ENCODE measurements at regions not wholly inside any gene's neighbourhood (a gene's known extent, or its start where the extent isn't known, plus 50 kb on each side); places are given as distances from the start of the nearest gene placed in this dataset.
A peak's percentile ranks its signal among the peaks of the same experiment; 100 is the strongest.

- TF ChIP-seq REST (IDR thresholded peaks at IDR 0.05; ENCODE audit: unreplicated experiment) (no peak), POLR2AphosphoS5 (IDR thresholded peaks at IDR 0.05; ENCODE audit: low read depth) (no peak), EZH2phosphoT487 (IDR thresholded peaks at IDR 0.05; ENCODE audit: unreplicated experiment) (no peak)
These were observed 584.6 kb downstream of the MCTP2 start (continued) for GRCh38 chr15:94815914-94816313.

- TF ChIP-seq, protein P1, sequence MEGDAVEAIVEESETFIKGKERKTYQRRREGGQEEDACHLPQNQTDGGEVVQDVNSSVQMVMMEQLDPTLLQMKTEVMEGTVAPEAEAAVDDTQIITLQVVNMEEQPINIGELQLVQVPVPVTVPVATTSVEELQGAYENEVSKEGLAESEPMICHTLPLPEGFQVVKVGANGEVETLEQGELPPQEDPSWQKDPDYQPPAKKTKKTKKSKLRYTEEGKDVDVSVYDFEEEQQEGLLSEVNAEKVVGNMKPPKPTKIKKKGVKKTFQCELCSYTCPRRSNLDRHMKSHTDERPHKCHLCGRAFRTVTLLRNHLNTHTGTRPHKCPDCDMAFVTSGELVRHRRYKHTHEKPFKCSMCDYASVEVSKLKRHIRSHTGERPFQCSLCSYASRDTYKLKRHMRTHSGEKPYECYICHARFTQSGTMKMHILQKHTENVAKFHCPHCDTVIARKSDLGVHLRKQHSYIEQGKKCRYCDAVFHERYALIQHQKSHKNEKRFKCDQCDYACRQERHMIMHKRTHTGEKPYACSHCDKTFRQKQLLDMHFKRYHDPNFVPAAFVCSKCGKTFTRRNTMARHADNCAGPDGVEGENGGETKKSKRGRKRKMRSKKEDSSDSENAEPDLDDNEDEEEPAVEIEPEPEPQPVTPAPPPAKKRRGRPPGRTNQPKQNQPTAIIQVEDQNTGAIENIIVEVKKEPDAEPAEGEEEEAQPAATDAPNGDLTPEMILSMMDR (conservative IDR thresholded peaks at IDR 0.05; ENCODE audit: low read depth in 2 of 2): peak in 1 of 2 experiments; percentile 13; a peak in 1 of 4 replicates
- no peak for TF ChIP-seq NANOG (IDR thresholded peaks at IDR 0.05; ENCODE audit: borderline replicate concordance)
These were observed 598.8 kb downstream of the MCTP2 start for GRCh38 chr15:94829887-94830884.

DNA sequence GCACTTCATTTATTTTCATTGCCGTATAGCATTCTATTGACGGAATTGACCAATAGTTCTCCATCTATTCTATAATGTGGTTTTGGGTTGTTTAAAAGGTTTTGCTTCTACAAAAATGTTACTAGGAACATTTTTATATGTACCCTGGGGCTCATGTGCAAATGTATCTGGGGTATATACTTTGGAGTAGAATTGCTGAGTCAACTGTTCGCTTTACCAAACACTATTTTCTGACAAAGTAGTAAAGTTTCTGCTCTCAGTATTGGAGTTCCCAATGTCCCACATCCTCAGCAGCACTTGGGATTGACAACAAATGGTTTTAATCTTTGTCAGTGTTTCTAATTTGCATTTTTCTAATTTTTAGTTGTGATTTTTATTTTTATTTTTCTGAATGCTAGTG is 602.6 kb downstream of the MCTP2 start:
- H3K4me3 ChIP-seq: no peak overlapping the region
- Mint-ChIP-seq H3K9me3 (peaks cover 14% of the 10 kb centered on the region), H3K27ac (no peak overlapping the region)
- TF ChIP-seq EZH2 (IDR thresholded peaks at IDR 0.05; ENCODE audit: low read depth, unreplicated experiment) (no peak), JUNB (IDR thresholded peaks at IDR 0.05; ENCODE audit: unreplicated experiment) (no peak), EZH2phosphoT487 (IDR thresholded peaks at IDR 0.05; ENCODE audit: unreplicated experiment) (no peak), ZNF114 (CRISPR knock-in tag; IDR thresholded peaks at IDR 0.05) (no peak), NANOG (IDR thresholded peaks at IDR 0.05; ENCODE audit: borderline replicate concordance) (no peak), REST (IDR thresholded peaks at IDR 0.05; ENCODE audit: unreplicated experiment) (no peak)
- TF ChIP-seq, protein P2, sequence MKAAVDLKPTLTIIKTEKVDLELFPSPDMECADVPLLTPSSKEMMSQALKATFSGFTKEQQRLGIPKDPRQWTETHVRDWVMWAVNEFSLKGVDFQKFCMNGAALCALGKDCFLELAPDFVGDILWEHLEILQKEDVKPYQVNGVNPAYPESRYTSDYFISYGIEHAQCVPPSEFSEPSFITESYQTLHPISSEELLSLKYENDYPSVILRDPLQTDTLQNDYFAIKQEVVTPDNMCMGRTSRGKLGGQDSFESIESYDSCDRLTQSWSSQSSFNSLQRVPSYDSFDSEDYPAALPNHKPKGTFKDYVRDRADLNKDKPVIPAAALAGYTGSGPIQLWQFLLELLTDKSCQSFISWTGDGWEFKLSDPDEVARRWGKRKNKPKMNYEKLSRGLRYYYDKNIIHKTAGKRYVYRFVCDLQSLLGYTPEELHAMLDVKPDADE (IDR thresholded peaks at IDR 0.05): no peak

More at GRCh38 chr15:94829887-94830884, 598.8 kb downstream of the MCTP2 start:
- H3K9me3 Mint-ChIP-seq: peaks cover 11% of the 10 kb centered on the region
- no peak overlapping the region for H3K4me3 Mint-ChIP-seq
- peaks cover 6% of the 10 kb centered on the region; the same call in 2 of the 3 replicates for H3K36me3 Mint-ChIP-seq (ENCODE audit: low read depth)
- DNase-seq (ENCODE audit: low spot score) (peak; percentile 4), ATAC-seq (no peak)
- H3K36me3 ChIP-seq (ENCODE audit: insufficient read depth): no peaks in the 10 kb centered on the region; the same call in 1 of the 2 replicates
- peak overlapping the region; percentile 38; the same call in 1 of the 2 replicates for H2AFZ ChIP-seq
- no peak overlapping the region for H3K4me3 ChIP-seq
- no peak overlapping the region for H3K4me2 ChIP-seq
- no peaks in the 10 kb centered on the region for H3K27me3 ChIP-seq (ENCODE audit: insufficient read depth)
- H3K27ac ChIP-seq (ENCODE audit: low read depth): no peak overlapping the region
- H3K79me2 ChIP-seq (replicated peaks; ENCODE audit: insufficient read depth): no peaks in the 10 kb centered on the region
- no peaks in the 10 kb centered on the region for H4K20me1 ChIP-seq (replicated peaks; ENCODE audit: insufficient read depth)
- H3K27ac Mint-ChIP-seq: no peak overlapping the region
- no peaks in the 10 kb centered on the region for H3K4me1 Mint-ChIP-seq
- peaks cover 2% of the 10 kb centered on the region for H3K27me3 Mint-ChIP-seq (ENCODE audit: insufficient read depth, low read depth, poor library complexity)
- peaks cover 6% of the 10 kb centered on the region; the same call in 1 of the 2 replicates for H3K9me2 ChIP-seq (ENCODE audit: insufficient read depth)
- H3F3A ChIP-seq (replicated peaks; ENCODE audit: low read depth): no peaks in the 10 kb centered on the region
- H3K4me1 ChIP-seq (ENCODE audit: insufficient read depth): no peaks in the 10 kb centered on the region

More for the DNA sequence above, 602.6 kb downstream of the MCTP2 start:
- H3K4me1 ChIP-seq (ENCODE audit: insufficient read depth): no peaks in the 10 kb centered on the region
- DNase-seq (ENCODE audit: low spot score) (no peak), ATAC-seq (no peak)
- Mint-ChIP-seq H3K4me3 (no peak overlapping the region), H3K4me1 (no peaks in the 10 kb centered on the region), H3K36me3 (ENCODE audit: low read depth) (peaks cover 6% of the 10 kb centered on the region; the same call in 2 of the 3 replicates), H3K27me3 (ENCODE audit: insufficient read depth, low read depth, poor library complexity) (peaks cover 2% of the 10 kb centered on the region)
- no peaks in the 10 kb centered on the region for H3K27me3 ChIP-seq (ENCODE audit: insufficient read depth)
- H3K36me3 ChIP-seq (ENCODE audit: insufficient read depth): no peaks in the 10 kb centered on the region; the same call in 1 of the 2 replicates
- no peak overlapping the region for H2AFZ ChIP-seq
- no peaks in the 10 kb centered on the region for H3K9me2 ChIP-seq (ENCODE audit: insufficient read depth)
- no peak overlapping the region for H3K4me2 ChIP-seq
- no peaks in the 10 kb centered on the region for H3K79me2 ChIP-seq (replicated peaks; ENCODE audit: insufficient read depth)
- no peak overlapping the region for H3K27ac ChIP-seq (ENCODE audit: low read depth)
- H4K20me1 ChIP-seq (replicated peaks; ENCODE audit: insufficient read depth): no peaks in the 10 kb centered on the region
- H3F3A ChIP-seq (replicated peaks; ENCODE audit: low read depth): no peaks in the 10 kb centered on the region
